ENCODE measurements at regions not wholly inside any gene's neighbourhood (a gene's known extent, or its start where the extent isn't known, plus 50 kb on each side); places are given as distances from the start of the nearest gene placed in this dataset.

DNA sequence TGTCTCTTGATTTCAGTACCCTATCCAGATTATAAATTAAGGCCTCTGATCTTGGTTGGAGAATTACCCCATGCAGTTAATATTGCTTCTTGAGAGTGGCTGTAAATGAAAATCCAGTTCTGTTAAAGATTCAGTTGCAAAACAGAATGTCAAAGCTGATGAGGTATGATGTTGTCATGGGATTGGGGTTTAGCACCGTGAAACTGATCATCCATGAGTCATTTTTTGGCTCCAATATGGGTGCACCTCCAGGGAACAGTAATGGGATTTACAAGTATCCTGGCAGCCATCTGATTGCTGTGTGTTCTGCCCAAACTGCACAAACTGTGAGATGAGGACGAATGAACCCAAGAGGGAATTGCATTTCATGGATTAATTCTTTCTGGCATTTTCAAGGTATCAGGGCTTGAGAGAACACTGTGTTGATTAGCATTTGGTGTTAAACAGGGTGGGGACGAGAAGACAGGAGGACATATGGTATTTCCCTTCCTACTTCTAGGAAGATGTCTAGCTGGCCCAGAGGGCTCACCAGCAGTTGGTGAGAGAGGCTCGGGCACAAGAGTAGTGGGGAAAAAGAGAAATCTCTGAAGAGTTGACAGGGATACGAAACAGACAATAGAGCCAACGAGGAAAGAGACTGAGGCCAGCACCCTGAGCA is 214.7 kb downstream of the GAS1 start:
- in situ Hi-C loops (cut with HindIII; ENCODE audit: low sequenced_read_pairs), result loop anchor here (5.0 kb wide), 1 partner anchor 100 kb away; no protein-coding TSS in a partner anchor

DNA sequence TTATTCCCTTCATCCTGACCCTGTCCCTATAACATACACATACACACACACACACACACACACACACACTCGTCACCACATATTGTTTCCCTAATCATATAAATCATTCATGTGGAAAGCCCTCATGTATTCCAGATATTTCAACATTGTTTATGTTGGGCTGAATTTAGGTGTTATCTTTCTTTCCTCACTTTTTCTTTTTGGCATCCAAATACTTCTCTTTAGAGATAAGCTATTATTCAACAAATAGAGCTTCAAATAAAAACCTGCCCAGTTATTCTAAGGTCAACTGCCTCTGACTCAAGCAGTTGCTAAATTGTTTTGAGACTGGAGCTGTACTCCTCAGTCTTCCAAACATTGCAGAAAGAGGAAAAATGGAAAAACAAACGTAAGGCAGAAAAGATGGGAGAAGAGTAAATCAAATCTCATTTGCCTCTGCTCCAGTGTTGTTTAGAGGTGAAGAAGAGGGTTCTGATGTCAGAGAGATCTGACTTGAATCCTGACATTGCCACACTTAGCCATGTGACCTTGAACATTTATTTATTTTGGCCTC is 215.7 kb downstream of the GAS1 start:
- in situ Hi-C loops (cut with HindIII; ENCODE audit: low sequenced_read_pairs), result loop anchor here (5.0 kb wide), 1 partner anchor 101 kb away; no protein-coding TSS in a partner anchor

GRCh38 chr9:86730163-86730928 is 217.0 kb downstream of the GAS1 start:
- in situ Hi-C loops (cut with HindIII; ENCODE audit: low sequenced_read_pairs), result loop anchor here (5.0 kb wide), 1 partner anchor 102 kb away; no protein-coding TSS in a partner anchor

- in situ Hi-C loops (cut with HindIII; ENCODE audit: low sequenced_read_pairs), result no loop called here
These were observed 222.8 kb downstream of the GAS1 start for GRCh38 chr9:86724529-86724928.

- in situ Hi-C loops (cut with HindIII; ENCODE audit: low sequenced_read_pairs), result no loop called here
These were observed 224.0 kb downstream of the GAS1 start for GRCh38 chr9:86723346-86723745.

DNA sequence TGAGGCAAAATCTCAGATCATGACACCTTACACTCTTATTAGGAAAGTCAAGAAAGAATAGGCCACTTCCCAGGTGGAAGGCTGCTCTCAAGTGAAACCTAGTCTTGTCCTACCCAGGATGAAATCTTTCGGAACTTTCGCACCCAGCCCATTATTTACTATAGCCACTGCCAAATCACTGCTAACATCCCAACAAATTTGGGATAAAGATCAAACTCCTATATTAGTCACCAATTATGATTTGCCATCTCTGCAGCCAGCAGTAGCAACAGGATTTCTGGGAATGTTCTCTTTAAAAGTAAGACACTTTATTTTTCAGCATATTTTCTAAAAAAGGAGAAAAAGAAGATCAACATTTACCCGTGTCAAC is 224.6 kb downstream of the GAS1 start:
- in situ Hi-C loops (cut with HindIII; ENCODE audit: low sequenced_read_pairs), result no loop called here

GRCh38 chr9:86721843-86722705 is 225.2 kb downstream of the GAS1 start:
- in situ Hi-C loops (cut with HindIII; ENCODE audit: low sequenced_read_pairs), result no loop called here

GRCh38 chr9:86721226-86721781 is 226.0 kb downstream of the GAS1 start:
- in situ Hi-C loops (cut with HindIII; ENCODE audit: low sequenced_read_pairs), result no loop called here

DNA sequence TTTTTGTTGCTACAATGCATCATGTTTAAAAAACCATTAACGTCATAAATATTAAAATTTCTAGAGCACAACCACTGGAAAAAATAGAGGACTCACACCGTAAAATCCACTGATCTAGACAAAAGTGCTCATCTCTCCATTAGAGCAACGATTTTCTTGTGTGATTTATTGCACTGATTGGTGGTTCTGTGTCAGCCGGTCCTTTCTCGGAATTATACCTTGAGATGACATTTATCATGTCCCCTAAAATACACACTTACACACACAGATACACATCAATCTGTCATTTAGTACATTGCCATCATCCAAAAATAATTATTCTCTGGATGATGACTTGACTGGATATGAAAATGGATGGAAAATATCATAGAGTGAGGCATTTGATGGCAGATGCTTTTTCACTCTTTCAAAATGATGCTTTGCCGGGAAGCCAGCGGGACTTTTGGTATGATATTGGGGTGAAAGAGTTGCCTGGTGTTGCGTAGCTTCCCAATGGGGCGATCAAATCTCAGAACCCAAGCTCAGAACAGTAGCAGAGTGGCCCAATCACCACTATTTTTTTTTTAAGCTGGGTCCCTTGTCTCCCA is 226.6 kb downstream of the GAS1 start:
- in situ Hi-C loops (cut with HindIII; ENCODE audit: low sequenced_read_pairs), result no loop called here

- in situ Hi-C loops (cut with HindIII; ENCODE audit: low sequenced_read_pairs), result no loop called here
These were observed 228.8 kb downstream of the GAS1 start for GRCh38 chr9:86718388-86719049.

- in situ Hi-C loops (cut with HindIII; ENCODE audit: low sequenced_read_pairs), result no loop called here
These were observed 230.9 kb downstream of the GAS1 start for GRCh38 chr9:86716326-86716922.

DNA sequence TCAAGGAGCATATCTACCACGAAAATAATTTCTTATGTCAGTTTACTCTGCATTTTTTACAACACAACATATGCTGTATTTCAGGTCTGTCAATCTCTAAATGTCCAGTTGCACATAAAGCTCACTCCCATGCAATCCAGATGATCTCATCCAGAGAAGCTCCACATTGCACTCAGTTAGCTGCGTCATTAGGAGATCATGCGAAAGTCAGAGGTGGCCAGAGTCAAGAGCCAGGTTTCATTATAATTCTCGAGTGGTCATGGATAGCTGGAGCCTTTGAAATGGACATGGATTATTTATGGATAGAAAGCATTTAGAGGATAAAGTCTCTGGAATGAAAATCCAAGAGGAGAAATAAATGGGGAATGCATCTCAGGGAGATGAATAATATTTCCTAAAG is 232.3 kb downstream of the GAS1 start:
- in situ Hi-C loops (cut with HindIII; ENCODE audit: low sequenced_read_pairs), result no loop called here

DNA sequence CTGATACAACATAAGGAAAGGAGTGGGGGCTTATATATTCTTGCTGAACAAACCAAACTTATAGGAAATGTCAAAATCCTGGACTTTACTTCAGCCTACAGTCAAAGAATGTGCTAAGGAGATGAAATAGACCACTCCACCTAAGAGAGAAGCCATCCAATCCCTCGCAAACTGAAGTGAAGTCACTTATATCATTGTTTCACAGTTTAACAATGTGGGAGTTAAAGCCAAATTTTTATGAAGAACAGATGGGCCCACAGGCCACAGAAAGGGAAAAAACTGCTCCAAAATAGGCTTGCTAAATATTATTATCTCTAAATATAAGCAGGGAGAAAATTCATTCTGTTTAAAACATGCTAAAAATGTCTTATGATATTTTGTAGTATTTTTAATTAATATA is 233.3 kb downstream of the GAS1 start:
- in situ Hi-C loops (cut with HindIII; ENCODE audit: low sequenced_read_pairs), result no loop called here

- in situ Hi-C loops (cut with HindIII; ENCODE audit: low sequenced_read_pairs), result no loop called here
These were observed 233.8 kb downstream of the GAS1 start for GRCh38 chr9:86713470-86713869.

- in situ Hi-C loops (cut with HindIII; ENCODE audit: low sequenced_read_pairs), result no loop called here
These were observed 238.1 kb downstream of the GAS1 start for GRCh38 chr9:86708918-86709835.

DNA sequence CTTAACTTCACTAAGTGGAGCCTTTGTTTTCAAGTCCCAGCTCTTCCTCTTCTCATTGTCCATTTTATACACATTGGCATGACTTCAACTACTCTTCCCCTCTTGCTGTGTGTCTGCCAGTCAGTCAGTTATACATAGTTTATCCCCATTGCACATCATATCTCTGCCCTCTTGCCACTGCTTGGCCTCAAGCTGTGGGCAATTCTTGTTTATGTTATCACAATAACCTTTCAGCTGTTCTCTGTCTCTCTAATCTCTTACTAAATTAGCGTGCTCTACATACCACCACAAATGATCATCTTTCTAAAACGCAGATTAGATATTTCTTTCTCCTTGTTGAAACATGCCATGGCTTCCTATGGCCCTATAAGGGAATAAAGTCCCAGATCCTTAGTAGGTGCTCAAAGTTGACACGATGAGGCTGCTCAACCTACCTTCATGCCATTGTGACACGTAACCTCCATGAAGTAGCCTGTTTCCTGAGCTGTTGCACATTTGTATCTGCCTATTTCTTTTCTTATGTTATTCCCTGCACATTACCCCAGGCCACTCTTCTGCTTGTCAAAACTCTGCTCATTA is 239.3 kb downstream of the GAS1 start:
- in situ Hi-C loops (cut with HindIII; ENCODE audit: low sequenced_read_pairs), result no loop called here

DNA sequence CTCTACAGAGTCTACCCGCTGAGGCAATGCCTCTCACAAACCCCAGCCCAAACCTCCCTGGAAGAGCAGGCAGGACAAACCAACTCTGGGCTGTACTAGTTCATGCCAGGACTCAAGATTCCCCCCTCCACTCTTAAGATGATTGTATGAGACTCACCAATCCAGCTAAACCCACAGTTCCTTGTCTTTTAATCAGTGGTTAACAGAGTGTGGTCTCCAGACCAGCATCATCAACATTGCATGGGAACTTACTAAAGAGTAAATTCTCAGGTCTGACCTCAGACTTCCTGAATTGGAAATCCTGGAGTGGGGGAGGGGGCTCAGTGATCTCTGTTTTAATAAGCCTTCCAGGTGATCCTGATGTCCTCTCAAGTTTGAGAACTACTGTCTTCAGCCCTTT is 240.9 kb downstream of the GAS1 start:
- in situ Hi-C loops (cut with HindIII; ENCODE audit: low sequenced_read_pairs), result no loop called here

DNA sequence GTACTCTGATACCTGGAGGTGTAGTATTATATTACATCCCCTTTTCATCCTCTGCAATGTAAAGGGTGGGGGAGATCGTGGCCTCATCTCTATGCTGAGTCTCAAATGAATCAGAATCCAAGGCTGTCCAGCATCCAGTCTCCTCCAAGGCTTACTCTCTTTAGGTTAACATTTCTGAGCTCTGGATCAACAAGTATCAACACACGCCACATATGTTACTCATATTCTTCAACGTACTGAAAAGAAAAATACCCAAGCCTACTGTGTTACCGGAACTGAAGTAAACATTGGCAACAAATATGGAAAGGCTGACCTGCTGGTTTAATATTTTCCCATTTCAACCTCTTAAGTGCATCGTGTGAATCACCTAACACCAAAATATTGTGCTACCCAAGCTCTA is 241.8 kb downstream of the GAS1 start:
- in situ Hi-C loops (cut with HindIII; ENCODE audit: low sequenced_read_pairs), result no loop called here
